Cardiac muscle cell (in vitro differentiated cells and primary cell): ENCODE measurements at regions not wholly inside any gene's neighbourhood (a gene's known extent, or its start where the extent isn't known, plus 50 kb on each side); places are given as distances from the start of the nearest gene placed in this dataset.

Experiments
- DNase-seq, 2 donors: peaks; one replicate each; pipeline versions ENCODE4 v3.0.0 to v3.0.0-alpha.2; 2010 to 2017; ENCODE audit warnings: low read depth in 1 of 2, low spot score in 1 of 2
- H3K27ac ChIP-seq: fragments of 200-600 bp; sonication (generic); 2 replicates; pipeline ENCODE4 v1.5.1; 2016
- H3K27me3 ChIP-seq: fragments of 200-600 bp; sonication (generic); 2 replicates; pipeline ENCODE4 v1.6.0; 2016; ENCODE audit warnings: control low read depth
- H3K36me3 ChIP-seq: fragments of 200-600 bp; sonication (generic); 2 replicates; pipeline ENCODE4 v1.5.1; 2016; ENCODE audit warnings: control low read depth
- H3K4me1 ChIP-seq: fragments of 200-600 bp; sonication (generic); 2 replicates; pipeline ENCODE4 v1.8.1; 2017; ENCODE audit warnings: low read depth, mild to moderate bottlenecking, mixed run types
- H3K4me3 ChIP-seq: fragments of 200-600 bp; sonication (generic); 2 replicates; pipeline ENCODE4 v1.5.1; 2016; ENCODE audit warnings: mild to moderate bottlenecking
- H3K9me3 ChIP-seq: fragments of 200-600 bp; sonication (generic); 2 replicates; pipeline ENCODE4 v1.5.1; 2017; ENCODE audit warnings: low read depth, mild to moderate bottlenecking, control low read depth
- TF ChIP-seq, protein P1 (sequence below): IDR thresholded peaks from 2 replicates; pipeline ENCODE4 v1.5.1; 2012; ENCODE audit warnings: low read depth, mild to moderate bottlenecking, low read length

DNA sequence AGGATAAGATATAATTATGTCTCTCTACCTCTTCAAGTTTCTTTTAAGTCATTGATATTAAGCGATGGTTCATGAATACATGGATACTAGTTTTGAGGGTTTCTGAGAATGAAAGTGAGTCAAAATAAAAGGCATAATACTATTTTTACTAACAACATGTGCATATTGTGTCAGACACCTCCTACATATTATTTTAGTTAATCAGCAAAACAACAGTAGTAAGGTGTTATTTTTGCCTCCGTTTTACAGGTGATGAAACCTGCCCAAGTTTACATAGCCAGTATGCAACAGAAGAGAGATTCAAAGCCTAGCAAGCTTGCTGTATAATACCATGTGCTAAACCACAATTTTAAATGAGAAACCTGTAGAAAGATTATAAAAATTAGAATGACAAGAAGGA is 544.1 kb downstream of the EPHA5 start:
- H3K36me3 ChIP-seq: no peaks in the 10 kb centered on the region
- TF ChIP-seq, protein P1, sequence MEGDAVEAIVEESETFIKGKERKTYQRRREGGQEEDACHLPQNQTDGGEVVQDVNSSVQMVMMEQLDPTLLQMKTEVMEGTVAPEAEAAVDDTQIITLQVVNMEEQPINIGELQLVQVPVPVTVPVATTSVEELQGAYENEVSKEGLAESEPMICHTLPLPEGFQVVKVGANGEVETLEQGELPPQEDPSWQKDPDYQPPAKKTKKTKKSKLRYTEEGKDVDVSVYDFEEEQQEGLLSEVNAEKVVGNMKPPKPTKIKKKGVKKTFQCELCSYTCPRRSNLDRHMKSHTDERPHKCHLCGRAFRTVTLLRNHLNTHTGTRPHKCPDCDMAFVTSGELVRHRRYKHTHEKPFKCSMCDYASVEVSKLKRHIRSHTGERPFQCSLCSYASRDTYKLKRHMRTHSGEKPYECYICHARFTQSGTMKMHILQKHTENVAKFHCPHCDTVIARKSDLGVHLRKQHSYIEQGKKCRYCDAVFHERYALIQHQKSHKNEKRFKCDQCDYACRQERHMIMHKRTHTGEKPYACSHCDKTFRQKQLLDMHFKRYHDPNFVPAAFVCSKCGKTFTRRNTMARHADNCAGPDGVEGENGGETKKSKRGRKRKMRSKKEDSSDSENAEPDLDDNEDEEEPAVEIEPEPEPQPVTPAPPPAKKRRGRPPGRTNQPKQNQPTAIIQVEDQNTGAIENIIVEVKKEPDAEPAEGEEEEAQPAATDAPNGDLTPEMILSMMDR: no peak
- DNase-seq: no peak

GRCh38 chr4:65120287-65120686 is 550.0 kb downstream of the EPHA5 start:
- TF ChIP-seq, protein P1: no peak
- Histone ChIP-seq H3K4me1 (no peaks in the 10 kb centered on the region), H3K4me3 (no peak overlapping the region), H3K9me3 (no peaks in the 10 kb centered on the region), H3K27me3 (no peaks in the 10 kb centered on the region), H3K27ac (no peak overlapping the region), H3K36me3 (no peaks in the 10 kb centered on the region)
- DNase-seq: no peak

More for the DNA sequence above, 544.1 kb downstream of the EPHA5 start:
- H3K27ac ChIP-seq: no peak overlapping the region
- H3K4me3 ChIP-seq: no peak overlapping the region
- no peaks in the 10 kb centered on the region for H3K4me1 ChIP-seq
- no peaks in the 10 kb centered on the region for H3K9me3 ChIP-seq
- H3K27me3 ChIP-seq: no peaks in the 10 kb centered on the region

GRCh38 chr4:65102419-65102818 is 567.9 kb downstream of the EPHA5 start:
- Histone ChIP-seq H3K27me3 (no peaks in the 10 kb centered on the region), H3K4me3 (no peak overlapping the region), H3K36me3 (no peaks in the 10 kb centered on the region), H3K9me3 (no peaks in the 10 kb centered on the region), H3K4me1 (no peaks in the 10 kb centered on the region), H3K27ac (no peak overlapping the region)
- no peak for DNase-seq
- TF ChIP-seq, protein P1: no peak

GRCh38 chr4:65096630-65097029 is 573.7 kb downstream of the EPHA5 start:
- H3K27ac ChIP-seq: no peak overlapping the region
- no peaks in the 10 kb centered on the region for H3K9me3 ChIP-seq
- H3K4me1 ChIP-seq: no peaks in the 10 kb centered on the region
- TF ChIP-seq, protein P1: no peak
- no peak for DNase-seq
- no peaks in the 10 kb centered on the region for H3K36me3 ChIP-seq
- H3K4me3 ChIP-seq: no peak overlapping the region
- H3K27me3 ChIP-seq: no peaks in the 10 kb centered on the region

GRCh38 chr4:65089666-65090065 is 580.6 kb downstream of the EPHA5 start:
- TF ChIP-seq, protein P1: no peak
- DNase-seq: peak; percentile 1 to 6
- no peak overlapping the region for H3K4me3 ChIP-seq
- H3K27ac ChIP-seq: no peak overlapping the region
- no peaks in the 10 kb centered on the region for H3K9me3 ChIP-seq
- H3K36me3 ChIP-seq: no peaks in the 10 kb centered on the region
- no peaks in the 10 kb centered on the region for H3K4me1 ChIP-seq
- no peaks in the 10 kb centered on the region for H3K27me3 ChIP-seq

DNA sequence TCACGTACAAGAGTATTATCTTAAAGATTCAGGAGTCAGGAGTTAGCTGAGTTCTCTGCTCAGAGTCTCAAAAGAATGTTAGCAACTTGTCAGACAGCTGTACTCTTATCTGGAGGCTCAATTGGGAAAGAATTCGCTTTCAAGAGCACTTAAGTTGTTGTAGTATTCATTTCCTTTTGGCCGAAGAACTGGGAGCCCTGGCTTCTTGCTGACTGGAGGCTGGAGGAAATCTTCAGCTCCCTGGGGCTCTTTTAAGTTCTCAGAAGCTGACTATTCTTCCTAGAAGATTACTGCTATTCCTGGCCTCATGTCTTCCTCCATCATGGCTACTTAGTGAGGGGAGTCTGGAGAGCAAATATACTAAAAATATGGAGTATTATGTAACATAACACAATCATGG is 587.2 kb downstream of the EPHA5 start:
- peak overlapping the region; percentile 76 for H3K27ac ChIP-seq
- H3K9me3 ChIP-seq: no peaks in the 10 kb centered on the region
- peak; percentile 19 to 82 for DNase-seq
- no peaks in the 10 kb centered on the region for H3K27me3 ChIP-seq
- H3K36me3 ChIP-seq: no peaks in the 10 kb centered on the region
- TF ChIP-seq, protein P1: no peak
- peaks cover 14% of the 10 kb centered on the region for H3K4me1 ChIP-seq
- H3K4me3 ChIP-seq: no peak overlapping the region
